ENCODE measurements at regions not wholly inside any gene's neighbourhood (a gene's known extent, or its start where the extent isn't known, plus 50 kb on each side); places are given as distances from the start of the nearest gene placed in this dataset.
"Not testable (repeated sequence)": the region's sequence is repeated elsewhere in the genome, so short reads cannot be mapped to it uniquely, and the experiment has no call there.

- no peak for DNase-seq (ENCODE audit: low read depth)
- H3K4me3 ChIP-seq (ENCODE audit: low read depth, low read length), result no peak overlapping the region
- TF ChIP-seq, protein P1, sequence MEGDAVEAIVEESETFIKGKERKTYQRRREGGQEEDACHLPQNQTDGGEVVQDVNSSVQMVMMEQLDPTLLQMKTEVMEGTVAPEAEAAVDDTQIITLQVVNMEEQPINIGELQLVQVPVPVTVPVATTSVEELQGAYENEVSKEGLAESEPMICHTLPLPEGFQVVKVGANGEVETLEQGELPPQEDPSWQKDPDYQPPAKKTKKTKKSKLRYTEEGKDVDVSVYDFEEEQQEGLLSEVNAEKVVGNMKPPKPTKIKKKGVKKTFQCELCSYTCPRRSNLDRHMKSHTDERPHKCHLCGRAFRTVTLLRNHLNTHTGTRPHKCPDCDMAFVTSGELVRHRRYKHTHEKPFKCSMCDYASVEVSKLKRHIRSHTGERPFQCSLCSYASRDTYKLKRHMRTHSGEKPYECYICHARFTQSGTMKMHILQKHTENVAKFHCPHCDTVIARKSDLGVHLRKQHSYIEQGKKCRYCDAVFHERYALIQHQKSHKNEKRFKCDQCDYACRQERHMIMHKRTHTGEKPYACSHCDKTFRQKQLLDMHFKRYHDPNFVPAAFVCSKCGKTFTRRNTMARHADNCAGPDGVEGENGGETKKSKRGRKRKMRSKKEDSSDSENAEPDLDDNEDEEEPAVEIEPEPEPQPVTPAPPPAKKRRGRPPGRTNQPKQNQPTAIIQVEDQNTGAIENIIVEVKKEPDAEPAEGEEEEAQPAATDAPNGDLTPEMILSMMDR (IDR thresholded peaks at IDR 0.05; ENCODE audit: control insufficient read depth, extremely low read depth, insufficient read depth), result no peak
Observed at GRCh38 chr17:27209316-27209715, 84.6 kb upstream of the WSB1 start.

GRCh38 chr17:27210809-27211208, 83.1 kb upstream of the WSB1 start:
- not testable (repeated sequence) for DNase-seq (ENCODE audit: low read depth); H3K4me3 ChIP-seq (ENCODE audit: low read depth, low read length)

- TF ChIP-seq, protein P1 (IDR thresholded peaks at IDR 0.05; ENCODE audit: control insufficient read depth, extremely low read depth, insufficient read depth), result no peak
- no peak for DNase-seq (ENCODE audit: low read depth)
- H3K4me3 ChIP-seq (ENCODE audit: low read depth, low read length), result no peak overlapping the region
Observed at GRCh38 chr17:27216836-27217235, 77.1 kb upstream of the WSB1 start.

- TF ChIP-seq, protein P1 (IDR thresholded peaks at IDR 0.05; ENCODE audit: control insufficient read depth, extremely low read depth, insufficient read depth), result no peak
- DNase-seq (ENCODE audit: low read depth), result no peak
- H3K4me3 ChIP-seq (ENCODE audit: low read depth, low read length), result no peak overlapping the region
Observed at GRCh38 chr17:27217631-27218030, 76.3 kb upstream of the WSB1 start.

DNA sequence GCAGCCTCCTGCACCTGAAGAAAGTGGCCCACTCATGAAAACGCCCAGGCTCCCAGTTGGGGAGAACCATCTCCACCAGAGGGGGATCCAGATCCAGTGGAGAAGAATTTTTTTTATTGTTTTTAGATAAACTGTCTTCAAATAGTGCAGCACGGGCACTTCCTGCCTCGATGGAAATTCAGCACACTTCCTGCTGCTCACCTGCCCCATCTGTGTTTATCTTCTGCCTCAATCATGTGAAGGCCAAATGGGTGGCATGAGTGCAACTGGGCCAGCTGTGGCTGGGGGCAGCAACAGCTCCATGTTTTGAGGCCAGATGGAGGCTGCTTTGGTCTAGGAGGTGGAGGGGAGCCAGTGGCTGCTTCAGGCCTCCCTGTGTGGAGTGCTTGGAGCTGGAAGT, 75.9 kb upstream of the WSB1 start:
- DNase-seq (ENCODE audit: low read depth), result no peak
- H3K4me3 ChIP-seq (ENCODE audit: low read depth, low read length), result no peak overlapping the region
- TF ChIP-seq, protein P1 (IDR thresholded peaks at IDR 0.05; ENCODE audit: control insufficient read depth, extremely low read depth, insufficient read depth), result no peak

DNA sequence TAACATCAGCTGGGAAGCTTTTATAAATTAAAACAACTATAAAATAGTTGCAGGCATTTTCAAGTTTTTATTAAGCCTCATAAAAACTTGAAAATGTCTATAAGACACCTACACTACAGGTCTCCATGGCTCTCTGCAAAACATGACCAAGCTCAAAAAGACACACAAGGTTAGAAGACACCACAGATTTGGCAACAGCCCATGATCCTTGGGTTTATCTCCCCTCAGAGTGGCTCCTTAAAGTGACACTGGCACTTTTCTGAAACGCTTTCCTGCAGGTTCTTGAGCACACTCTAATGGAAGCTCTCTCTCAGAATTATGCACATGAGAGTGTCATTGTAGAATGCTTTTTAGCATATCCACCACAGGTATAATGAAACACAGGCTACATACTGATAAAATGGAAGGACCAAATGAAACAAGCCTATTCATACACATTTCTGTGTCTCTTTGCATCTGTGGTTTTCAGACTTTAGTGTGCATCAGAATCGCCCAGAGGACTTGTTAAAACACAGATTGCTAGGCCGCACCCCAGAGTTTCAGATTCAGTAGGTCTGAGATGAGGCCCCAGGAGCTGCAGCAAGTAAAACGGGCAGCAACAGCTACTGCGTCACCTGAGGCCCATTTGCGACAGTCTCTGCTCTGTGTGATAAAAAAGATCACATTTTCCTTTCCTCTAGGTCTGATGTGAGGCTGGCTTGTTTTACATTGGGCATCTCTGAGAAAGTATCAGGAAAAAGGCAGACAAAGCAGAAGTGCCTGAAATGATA, 75.0 kb upstream of the WSB1 start:
- TF ChIP-seq, protein P1 (IDR thresholded peaks at IDR 0.05; ENCODE audit: control insufficient read depth, extremely low read depth, insufficient read depth), result no peak
- no peak for DNase-seq (ENCODE audit: low read depth)
- no peak overlapping the region for H3K4me3 ChIP-seq (ENCODE audit: low read depth, low read length)

DNA sequence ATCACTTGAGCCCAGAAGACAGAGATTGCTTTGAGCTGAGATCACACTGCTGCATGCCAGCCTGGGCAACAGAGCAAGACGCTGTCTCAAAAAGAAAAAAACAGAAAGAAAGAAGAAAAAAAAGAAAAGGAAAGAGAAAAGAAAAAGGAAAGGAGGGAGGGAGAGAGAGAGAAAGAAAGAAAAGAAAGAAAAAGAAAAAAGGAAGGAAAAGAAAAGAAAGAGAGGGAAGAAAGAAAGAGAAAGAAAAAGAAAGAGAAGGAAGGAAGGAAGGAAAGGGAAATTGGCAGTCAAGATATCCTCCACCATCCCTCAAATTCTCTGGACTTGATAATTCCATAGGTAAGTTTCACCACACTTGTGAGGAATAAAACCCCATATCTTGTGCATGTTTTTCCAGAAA, 71.4 kb upstream of the WSB1 start:
- TF ChIP-seq, protein P1 (IDR thresholded peaks at IDR 0.05; ENCODE audit: control insufficient read depth, extremely low read depth, insufficient read depth), result no peak
- no peak for DNase-seq (ENCODE audit: low read depth)
- no peak overlapping the region for H3K4me3 ChIP-seq (ENCODE audit: low read depth, low read length)
